ENCODE measurements at regions not wholly inside any gene's neighbourhood (a gene's known extent, or its start where the extent isn't known, plus 50 kb on each side); places are given as distances from the start of the nearest gene placed in this dataset.
"Not testable (repeated sequence)": the region's sequence is repeated elsewhere in the genome, so short reads cannot be mapped to it uniquely, and the experiment has no call there.

- not testable (repeated sequence) for TF ChIP-seq CTCF (IDR thresholded peaks at IDR 0.05 in 8 of 11, conservative IDR thresholded peaks at IDR 0.05 in 3 of 11); POLR2A (IDR thresholded peaks at IDR 0.05)
Measured at GRCh38 chr17:21573271-21573960, 118.9 kb upstream of the KCNJ18 start.
